HG03520 (cell line): ENCODE measurements at regions not wholly inside any gene's neighbourhood (a gene's known extent, or its start where the extent isn't known, plus 50 kb on each side); places are given as distances from the start of the nearest gene placed in this dataset.

Experiments used
- ATAC-seq: cut with Tn5 transposase; IDR thresholded peaks from one replicate; pipeline ENCODE4 v1.9.1; 2021; ENCODE audit warnings: mild to moderate bottlenecking, moderate library complexity; ENCODE audit not compliant: unreplicated experiment

DNA sequence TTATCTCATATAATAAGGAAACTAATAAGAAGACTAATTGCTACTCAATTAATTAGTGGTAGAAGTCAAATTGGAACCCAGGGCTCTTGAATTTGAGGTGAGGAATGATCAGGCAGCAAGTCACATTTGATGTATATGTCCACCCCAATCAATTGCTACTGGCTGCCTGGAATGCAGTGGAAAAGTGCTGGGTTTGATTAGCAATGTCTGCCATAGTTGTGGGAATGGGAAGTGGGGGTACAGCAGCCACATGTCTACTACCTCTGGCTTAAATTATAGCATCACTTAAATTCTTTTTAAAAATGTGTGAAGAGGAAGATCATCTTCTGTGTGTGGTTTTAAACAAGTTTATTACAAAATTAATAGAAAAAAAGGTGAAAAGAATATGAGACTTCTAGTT lies 50.8 kb upstream of the NAV2 start:
- ATAC-seq, result no peak

GRCh38 chr11:19660076-19660475 lies 52.6 kb upstream of the NAV2 start:
- ATAC-seq, result peak; percentile 99

DNA sequence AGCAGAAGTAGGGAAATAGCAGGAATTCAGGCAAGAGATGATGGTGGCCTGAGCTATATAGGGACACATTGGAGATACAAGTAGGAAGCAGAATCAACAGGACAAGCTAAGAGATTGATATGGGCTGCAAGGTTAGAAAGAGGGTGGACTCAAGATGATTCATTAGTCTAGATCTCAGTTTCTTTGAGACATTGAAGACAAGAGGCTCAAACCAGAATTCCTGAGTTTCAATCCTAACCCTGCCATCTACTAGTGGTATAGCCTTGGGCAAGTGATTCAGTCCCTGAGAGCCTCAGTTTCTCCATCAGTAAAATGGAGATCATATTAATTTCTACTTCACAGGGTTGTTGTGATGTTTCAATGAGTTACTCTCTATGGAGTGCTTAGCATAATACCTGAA lies 53.1 kb upstream of the NAV2 start:
- ATAC-seq, result no peak

- no peak for ATAC-seq
These were observed 54.3 kb upstream of the NAV2 start for GRCh38 chr11:19658344-19658743.

- no peak for ATAC-seq
These were observed 56.5 kb upstream of the NAV2 start for GRCh38 chr11:19656140-19656541.

GRCh38 chr11:19652623-19653375 lies 59.8 kb upstream of the NAV2 start:
- ATAC-seq, result no peak

GRCh38 chr11:19651653-19652052 lies 61.0 kb upstream of the NAV2 start:
- no peak for ATAC-seq

DNA sequence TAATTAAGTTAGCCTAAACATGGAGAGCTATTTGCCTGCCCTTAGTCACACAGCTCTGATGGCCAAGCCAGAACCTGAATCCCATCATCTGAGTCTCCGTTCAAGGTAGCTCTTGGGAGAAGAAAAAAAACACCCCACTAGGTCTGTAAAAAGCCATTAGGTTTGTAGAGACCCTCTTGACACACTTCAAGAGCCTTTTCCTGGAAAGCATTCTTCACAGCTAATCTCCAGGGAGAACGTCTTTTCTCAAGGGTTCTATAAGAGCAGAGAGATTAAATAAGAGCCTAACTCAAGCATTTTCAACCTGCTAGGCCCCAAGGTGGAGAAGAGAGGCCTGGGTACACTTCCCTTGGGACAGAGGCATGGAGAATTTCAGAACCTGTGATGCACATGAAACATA lies 61.6 kb upstream of the NAV2 start:
- ATAC-seq, result no peak

DNA sequence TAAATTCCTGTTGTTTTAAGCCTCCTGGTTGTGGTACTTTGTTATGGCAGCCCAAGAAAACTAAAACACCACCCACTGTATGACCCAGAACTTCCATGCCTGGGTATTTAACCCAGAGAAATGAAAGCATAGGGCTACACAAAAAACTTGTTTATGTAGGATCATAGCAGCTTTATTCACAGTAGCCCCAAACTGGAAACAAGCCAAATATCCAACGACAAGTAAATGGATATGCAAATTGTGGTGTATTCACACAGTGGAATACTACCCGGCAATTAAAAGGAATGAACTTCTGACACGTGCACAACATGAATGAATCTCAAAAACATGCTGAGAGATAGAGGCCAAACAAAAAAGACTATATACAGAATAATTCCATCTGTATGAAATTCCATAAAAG lies 62.2 kb upstream of the NAV2 start:
- no peak for ATAC-seq

- no peak for ATAC-seq
These were observed 62.9 kb upstream of the NAV2 start for GRCh38 chr11:19649751-19650150.

GRCh38 chr11:19648321-19648720 lies 64.3 kb upstream of the NAV2 start:
- ATAC-seq, result no peak

DNA sequence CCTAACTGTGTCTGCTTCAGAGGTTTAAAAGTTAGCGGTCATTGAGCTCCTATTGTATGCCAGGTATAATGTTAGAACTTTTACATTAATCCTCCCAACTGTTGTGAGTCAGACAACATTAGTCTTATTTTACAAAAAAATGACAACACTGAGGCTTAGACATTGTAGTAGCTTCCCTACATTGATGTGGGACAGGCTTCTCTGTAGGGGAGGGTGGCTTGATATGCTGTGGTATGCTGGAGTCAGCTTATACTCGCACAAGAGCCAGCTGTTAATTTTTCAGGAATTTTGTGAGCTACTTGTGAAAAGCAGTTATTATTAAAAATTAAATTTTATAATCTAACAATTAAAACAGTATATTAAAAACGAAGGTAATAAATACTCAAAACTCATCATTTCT lies 64.8 kb upstream of the NAV2 start:
- ATAC-seq, result no peak

DNA sequence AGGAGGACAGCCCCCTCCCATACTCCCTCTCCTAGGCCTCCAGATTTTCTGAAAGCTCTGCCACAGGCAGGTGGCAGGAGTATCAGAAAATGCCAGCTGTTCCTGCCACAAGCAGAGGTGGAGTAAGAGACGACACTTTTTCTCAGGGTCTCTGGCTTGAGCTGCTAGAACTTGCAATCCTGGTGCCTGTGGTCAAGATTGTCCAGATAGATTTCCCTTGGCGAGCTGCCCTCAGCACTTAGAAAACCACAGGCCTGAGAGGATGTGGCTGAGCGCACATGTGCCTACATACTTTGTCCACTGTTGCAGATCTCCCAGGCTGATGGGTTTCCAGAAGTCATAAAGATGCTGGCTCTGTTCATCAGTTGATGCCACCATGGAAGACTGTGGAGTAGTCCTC lies 65.7 kb upstream of the NAV2 start:
- no peak for ATAC-seq

GRCh38 chr11:19646308-19646707 lies 66.3 kb upstream of the NAV2 start:
- no peak for ATAC-seq

GRCh38 chr11:19644316-19644715 lies 68.3 kb upstream of the NAV2 start:
- ATAC-seq, result no peak

DNA sequence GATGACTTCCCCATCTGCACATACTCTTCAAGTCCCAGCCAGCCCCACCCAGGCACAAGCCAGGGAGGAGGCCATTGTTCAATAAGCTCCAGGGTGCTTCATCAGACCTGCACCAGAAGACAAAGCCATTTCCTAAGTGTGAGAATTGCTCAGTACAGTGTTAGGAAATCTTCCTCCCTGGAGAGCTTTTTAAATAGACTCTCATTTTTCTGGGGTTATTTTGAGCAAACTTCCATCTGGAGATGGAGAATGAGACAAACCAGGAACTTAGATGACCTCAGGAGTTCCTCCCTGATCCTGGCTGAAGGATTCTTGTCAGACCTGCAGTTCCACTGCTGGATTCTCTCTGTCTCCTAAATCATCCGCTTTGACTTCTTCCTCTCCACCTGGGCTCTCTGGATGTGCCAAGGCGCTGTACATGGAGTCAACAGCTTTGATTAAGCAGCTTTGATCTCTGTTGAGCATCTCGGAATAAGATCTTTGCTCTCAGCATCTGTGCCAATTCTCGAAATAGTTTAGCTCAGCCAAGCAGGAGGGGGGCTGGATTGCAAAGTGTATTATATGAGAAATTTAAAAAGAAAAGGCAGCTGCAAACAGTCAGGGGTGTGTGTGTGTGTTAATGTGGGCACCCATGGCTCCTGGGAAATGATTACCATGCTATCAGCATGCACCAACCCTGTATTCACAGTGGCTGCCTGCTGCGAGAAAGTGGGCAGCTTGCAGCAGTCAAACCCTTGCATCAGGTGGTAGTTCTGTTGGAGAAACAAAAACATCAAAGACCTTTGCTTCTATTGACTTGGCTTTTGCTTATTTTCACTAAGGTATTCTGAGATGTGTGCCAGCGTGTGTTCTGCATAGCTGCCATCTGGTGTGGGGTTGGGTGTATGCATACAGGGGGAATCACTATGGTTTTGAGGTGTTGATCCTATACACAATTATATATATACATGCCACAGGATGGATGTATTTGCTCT lies 70.2 kb upstream of the NAV2 start:
- ATAC-seq, result no peak

DNA sequence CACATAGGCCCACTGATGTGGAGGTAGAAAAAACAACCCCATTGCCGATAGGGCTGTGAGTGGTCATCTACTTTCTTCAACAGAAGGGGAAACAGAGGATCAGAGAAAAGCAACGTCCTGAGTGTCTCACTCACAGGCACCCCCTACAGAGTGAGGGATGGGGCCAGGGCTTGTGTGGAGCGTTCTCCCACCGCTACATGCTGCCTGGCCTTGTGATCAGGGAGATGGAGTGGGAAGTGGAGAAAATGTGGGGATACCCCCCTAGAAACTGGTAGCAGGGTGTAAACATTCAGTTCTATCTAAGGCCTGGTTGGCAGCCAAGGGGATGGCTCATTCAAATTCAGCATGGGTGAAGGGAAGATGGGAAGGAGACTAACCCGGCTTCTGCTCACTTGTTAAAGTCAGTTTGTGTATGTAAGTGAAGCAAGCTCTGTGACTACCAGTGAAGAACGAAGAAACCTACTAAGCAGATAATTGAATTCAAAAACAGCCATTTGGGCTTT lies 73.0 kb upstream of the NAV2 start:
- ATAC-seq, result no peak

DNA sequence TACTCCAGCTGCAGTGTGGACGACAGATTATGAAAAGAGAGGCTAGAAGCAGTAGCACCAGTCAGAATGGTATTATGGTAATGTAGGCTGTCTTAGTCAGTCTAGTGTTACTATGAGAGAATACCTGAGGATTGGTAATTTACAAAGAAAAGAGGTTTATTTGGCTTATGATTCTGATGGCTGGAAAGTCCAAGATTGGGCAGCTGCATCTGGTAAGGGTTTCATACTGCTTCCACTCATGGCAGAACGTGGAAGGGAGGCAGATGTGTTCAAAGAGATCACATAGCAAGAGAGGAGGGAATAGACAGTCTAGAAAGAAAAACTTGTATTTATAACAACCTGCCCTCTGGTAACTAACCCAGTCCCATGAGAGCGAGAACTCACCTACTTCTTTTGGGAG lies 77.3 kb upstream of the NAV2 start:
- ATAC-seq, result no peak

DNA sequence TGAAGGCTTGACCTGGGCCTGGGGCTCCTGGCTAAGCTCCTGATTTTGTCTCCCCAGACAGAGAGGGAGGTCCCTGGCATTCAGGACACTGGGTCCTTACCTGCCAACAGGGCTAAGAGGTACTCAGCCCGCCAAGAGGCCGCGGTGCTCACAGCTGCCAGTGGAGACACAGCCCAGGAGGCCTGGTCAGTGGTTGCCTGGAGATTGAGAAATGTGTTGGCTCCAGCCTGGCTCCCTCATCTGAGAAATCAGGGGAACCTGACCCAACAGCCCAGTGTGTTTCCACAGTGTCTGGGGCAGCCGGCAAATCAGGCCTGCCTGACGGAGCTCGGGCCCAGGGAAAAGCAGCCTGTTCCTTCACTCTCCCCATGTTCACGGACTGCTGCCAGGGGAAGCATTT lies 79.4 kb upstream of the NAV2 start:
- no peak for ATAC-seq

DNA sequence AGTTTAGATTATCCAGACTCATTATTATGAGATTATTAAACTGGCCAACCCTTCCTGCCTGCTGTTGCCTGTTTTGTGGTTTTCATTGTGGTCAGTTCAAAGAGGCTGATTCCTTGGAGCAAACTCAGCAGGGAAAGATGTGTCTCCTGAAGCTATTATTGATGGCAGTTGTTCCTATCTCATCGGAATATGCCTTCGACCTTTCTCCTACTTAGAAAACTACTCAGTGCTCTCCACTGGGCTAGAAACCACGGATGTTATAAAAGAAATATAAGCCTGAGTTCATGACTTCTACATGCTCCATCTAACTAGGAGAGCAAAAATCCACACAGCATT lies 80.2 kb upstream of the NAV2 start:
- ATAC-seq, result no peak

GRCh38 chr11:19631712-19632498 lies 80.7 kb upstream of the NAV2 start:
- no peak for ATAC-seq
